ENCODE measurements at regions not wholly inside any gene's neighbourhood (a gene's known extent, or its start where the extent isn't known, plus 50 kb on each side); places are given as distances from the start of the nearest gene placed in this dataset.

DNA sequence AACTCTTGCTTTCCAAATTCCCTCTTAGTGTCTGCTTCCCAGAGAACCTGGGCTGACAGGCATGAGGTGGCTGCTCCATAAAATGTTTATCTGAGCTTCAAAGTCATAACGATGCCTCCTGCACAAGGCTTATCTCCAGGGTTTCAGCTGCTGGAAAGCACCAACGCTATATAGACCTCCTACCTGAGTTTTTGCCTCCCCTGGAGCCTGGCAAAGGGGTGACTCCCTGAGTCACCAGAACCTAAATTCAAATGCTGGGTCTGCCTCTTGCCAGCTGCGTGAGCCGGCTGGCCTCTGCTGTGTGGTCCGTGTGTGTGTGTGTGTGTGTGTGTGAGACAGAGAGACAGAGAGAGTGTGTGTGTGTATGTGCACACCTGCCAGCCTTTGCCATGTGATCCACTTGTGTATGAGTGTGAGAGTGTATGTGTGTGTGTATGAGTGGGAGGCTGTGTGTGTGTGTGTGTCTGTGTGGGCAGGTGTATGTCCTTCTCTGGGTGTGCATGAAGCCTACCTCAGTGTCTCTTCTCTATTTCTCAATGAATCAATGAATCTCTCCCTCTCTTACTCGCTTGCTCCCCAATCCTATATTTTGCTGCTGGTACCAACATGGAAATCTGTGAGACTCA is 714.9 kb downstream of the MATN1 start:
- TF ChIP-seq, protein P1, sequence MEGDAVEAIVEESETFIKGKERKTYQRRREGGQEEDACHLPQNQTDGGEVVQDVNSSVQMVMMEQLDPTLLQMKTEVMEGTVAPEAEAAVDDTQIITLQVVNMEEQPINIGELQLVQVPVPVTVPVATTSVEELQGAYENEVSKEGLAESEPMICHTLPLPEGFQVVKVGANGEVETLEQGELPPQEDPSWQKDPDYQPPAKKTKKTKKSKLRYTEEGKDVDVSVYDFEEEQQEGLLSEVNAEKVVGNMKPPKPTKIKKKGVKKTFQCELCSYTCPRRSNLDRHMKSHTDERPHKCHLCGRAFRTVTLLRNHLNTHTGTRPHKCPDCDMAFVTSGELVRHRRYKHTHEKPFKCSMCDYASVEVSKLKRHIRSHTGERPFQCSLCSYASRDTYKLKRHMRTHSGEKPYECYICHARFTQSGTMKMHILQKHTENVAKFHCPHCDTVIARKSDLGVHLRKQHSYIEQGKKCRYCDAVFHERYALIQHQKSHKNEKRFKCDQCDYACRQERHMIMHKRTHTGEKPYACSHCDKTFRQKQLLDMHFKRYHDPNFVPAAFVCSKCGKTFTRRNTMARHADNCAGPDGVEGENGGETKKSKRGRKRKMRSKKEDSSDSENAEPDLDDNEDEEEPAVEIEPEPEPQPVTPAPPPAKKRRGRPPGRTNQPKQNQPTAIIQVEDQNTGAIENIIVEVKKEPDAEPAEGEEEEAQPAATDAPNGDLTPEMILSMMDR (IDR thresholded peaks at IDR 0.05): no peak
- TF ChIP-seq POLR2A (IDR thresholded peaks at IDR 0.05; ENCODE audit: low read depth): no peak

Measured in esophagus muscularis mucosa (tissue), 3 donors.